ENCODE measurements at regions not wholly inside any gene's neighbourhood (a gene's known extent, or its start where the extent isn't known, plus 50 kb on each side); places are given as distances from the start of the nearest gene placed in this dataset.

- Histone ChIP-seq H3K4me1 (no peaks in the 10 kb centered on the region), H3K36me3 (replicated peaks in 1 of 2; ENCODE audit: insufficient read depth in 1 of 2, low read depth in 2 of 2) (no peaks in the 10 kb centered on the region), H3K27ac (no peak overlapping the region), H3K9me3 (no peaks in the 10 kb centered on the region), H3K27me3 (no peaks in the 10 kb centered on the region), H3K4me3 (no peak overlapping the region)
- intact Hi-C loops (cut with DNase I), result no loop called here
- ATAC-seq, result no peak
- no peak for DNase-seq
- WGBS, 2 donors, result 66 to 73% methylated on average over 2 of the region's 2 CpGs
- no peak for TF ChIP-seq CTCF (IDR thresholded peaks at IDR 0.05)
- no peak for TF ChIP-seq POLR2A (IDR thresholded peaks at IDR 0.05)
Measured at GRCh38 chr3:96354106-96354505, 460.3 kb upstream of the EPHA6 start.

GRCh38 chr3:96354742-96355141 is 459.7 kb upstream of the EPHA6 start:
- no peak for TF ChIP-seq POLR2A (IDR thresholded peaks at IDR 0.05)
- TF ChIP-seq CTCF (IDR thresholded peaks at IDR 0.05), result no peak
- ATAC-seq, result no peak
- Histone ChIP-seq H3K27me3 (no peaks in the 10 kb centered on the region), H3K4me1 (no peaks in the 10 kb centered on the region), H3K4me3 (no peak overlapping the region), H3K27ac (no peak overlapping the region), H3K36me3 (replicated peaks in 1 of 2; ENCODE audit: insufficient read depth in 1 of 2, low read depth in 2 of 2) (no peaks in the 10 kb centered on the region), H3K9me3 (no peaks in the 10 kb centered on the region)
- intact Hi-C loops (cut with DNase I), result no loop called here
- no peak for DNase-seq

GRCh38 chr3:96361241-96361640 is 453.2 kb upstream of the EPHA6 start:
- Histone ChIP-seq H3K27ac (no peak overlapping the region), H3K36me3 (replicated peaks in 1 of 2; ENCODE audit: insufficient read depth in 1 of 2, low read depth in 2 of 2) (no peaks in the 10 kb centered on the region), H3K4me3 (no peak overlapping the region), H3K27me3 (no peaks in the 10 kb centered on the region), H3K9me3 (no peaks in the 10 kb centered on the region), H3K4me1 (no peaks in the 10 kb centered on the region)
- intact Hi-C loops (cut with DNase I), result no loop called here
- 89 to 91% methylated on average over 1 of the region's 1 CpG for WGBS, 2 donors
- TF ChIP-seq POLR2A (IDR thresholded peaks at IDR 0.05) (no peak), CTCF (IDR thresholded peaks at IDR 0.05) (no peak)
- ATAC-seq (no peak), DNase-seq (no peak)

GRCh38 chr3:96370637-96371036 is 443.8 kb upstream of the EPHA6 start:
- H3K27me3 ChIP-seq, result no peaks in the 10 kb centered on the region
- no peaks in the 10 kb centered on the region for H3K4me1 ChIP-seq
- no peak overlapping the region for H3K27ac ChIP-seq
- intact Hi-C loops (cut with DNase I), result no loop called here
- H3K36me3 ChIP-seq (replicated peaks in 1 of 2; ENCODE audit: insufficient read depth in 1 of 2, low read depth in 2 of 2), result no peaks in the 10 kb centered on the region
- no peak overlapping the region for H3K4me3 ChIP-seq
- ATAC-seq (no peak), DNase-seq (no peak)
- TF ChIP-seq POLR2A (IDR thresholded peaks at IDR 0.05), result no peak
- TF ChIP-seq CTCF (IDR thresholded peaks at IDR 0.05), result no peak
- H3K9me3 ChIP-seq, result no peaks in the 10 kb centered on the region

GRCh38 chr3:96410006-96410730 is 404.2 kb upstream of the EPHA6 start:
- 20% methylated on average over 1 of the region's 1 CpG; no CpG with 5 or more reads in 1 of the 2 donors for WGBS, 2 donors
- H3K27me3 ChIP-seq, result no peaks in the 10 kb centered on the region
- ATAC-seq, result no peak

More at GRCh38 chr3:96410006-96410730, 404.2 kb upstream of the EPHA6 start:
- intact Hi-C loops (cut with DNase I), result no loop called here
- Histone ChIP-seq H3K9me3 (peaks cover 0 to 5% (median 0%) of the 10 kb centered on the region in 3 donors), H3K4me1 (no peaks in the 10 kb centered on the region), H3K27ac (no peak overlapping the region), H3K4me3 (no peak overlapping the region), H3K36me3 (replicated peaks in 1 of 2; ENCODE audit: insufficient read depth in 1 of 2, low read depth in 2 of 2) (no peaks in the 10 kb centered on the region)
- no peak for DNase-seq
- TF ChIP-seq POLR2A (IDR thresholded peaks at IDR 0.05) (no peak), CTCF (IDR thresholded peaks at IDR 0.05) (no peak)

All from body of pancreas (tissue), 4 donors.